Upper lobe of left lung (tissue), 6 donors: ENCODE measurements at regions not wholly inside any gene's neighbourhood (a gene's known extent, or its start where the extent isn't known, plus 50 kb on each side); places are given as distances from the start of the nearest gene placed in this dataset.

Experiments used
- ATAC-seq, 2 donors: fragments of 200-7000 bp; cut with Tn5 transposase; one replicate each; pipeline ENCODE4 v1.9.1; 2022; ENCODE audit warnings: mild to moderate bottlenecking in 2 of 2, moderate library complexity in 2 of 2; ENCODE audit not compliant: low FRiP score in 2 of 2
- DNase-seq, 2 donors: peaks; one replicate each; pipeline ENCODE4 v3.0.0-alpha.2; 2019 to 2020
- H3K27ac ChIP-seq, 4 donors: fragments of 200-600 bp; sonication (generic); one replicate each; pipeline ENCODE4 v1.5.1; 2016 to 2019
- H3K27me3 ChIP-seq, 4 donors: fragments of 200-600 bp; sonication (generic); one replicate each; pipeline ENCODE4 v1.5.1; 2017 to 2019
- H3K36me3 ChIP-seq, 4 donors: fragments of 200-600 bp; sonication (generic); one replicate each; pipeline ENCODE4 v1.5.1; 2016 to 2019
- H3K4me1 ChIP-seq, 4 donors: fragments of 200-600 bp; sonication (generic); one replicate each; pipeline ENCODE4 v1.5.1; 2018 to 2019
- H3K4me3 ChIP-seq, 4 donors: fragments of 200-600 bp; sonication (generic); one replicate each; pipeline ENCODE4 v1.5.1; 2017 to 2019; ENCODE audit warnings: mild to moderate bottlenecking in 2 of 4, moderate library complexity in 1 of 4
- H3K9me3 ChIP-seq, 4 donors: fragments of 200-600 bp; sonication (generic); one replicate each; pipeline ENCODE4 v1.5.1; 2018 to 2019
- EP300 ChIP-seq, 4 donors: sonication (generic); formaldehyde crosslinking; IDR thresholded peaks; one replicate each; pipeline ENCODE4 v1.5.1; 2017; ENCODE audit warnings: antibody characterized with exemption in 4 of 4, control low read depth in 2 of 4
- POLR2A ChIP-seq, 4 donors: fragments of 450-650 bp; IDR thresholded peaks; one replicate each; pipeline ENCODE4 v1.5.1; 2016 to 2017; ENCODE audit warnings: antibody characterized with exemption in 4 of 4, mild to moderate bottlenecking in 2 of 4
- POLR2AphosphoS5 ChIP-seq, 2 donors: sonication (generic); formaldehyde crosslinking; IDR thresholded peaks; one replicate each; pipeline ENCODE4 v1.5.1; 2017; ENCODE audit warnings: antibody characterized with exemption in 2 of 2
- WGBS, 2 donors: methylation state at CpG; one replicate each; pipeline ENCODE4 v1.1.5; 2017 to 2018; 5-methylcytosine and 5-hydroxymethylcytosine counted together
- TF ChIP-seq, protein P1 (sequence below), 6 experiments: fragments of 450-650 bp in 4 of 6; fragments of 200-600 bp in 2 of 6; sonication (generic) in 2 of 6; IDR thresholded peaks; one replicate each; pipeline ENCODE4 v1.5.1; 2016 to 2019; ENCODE audit warnings: antibody characterized with exemption in 6 of 6
- donor health status: DM: no; HTN: no; CAD: no; lungs with moderate emphysema.
- donor health status: DM: no; HTN: yes; CAD: no; lungs with severe emphysema.

DNA sequence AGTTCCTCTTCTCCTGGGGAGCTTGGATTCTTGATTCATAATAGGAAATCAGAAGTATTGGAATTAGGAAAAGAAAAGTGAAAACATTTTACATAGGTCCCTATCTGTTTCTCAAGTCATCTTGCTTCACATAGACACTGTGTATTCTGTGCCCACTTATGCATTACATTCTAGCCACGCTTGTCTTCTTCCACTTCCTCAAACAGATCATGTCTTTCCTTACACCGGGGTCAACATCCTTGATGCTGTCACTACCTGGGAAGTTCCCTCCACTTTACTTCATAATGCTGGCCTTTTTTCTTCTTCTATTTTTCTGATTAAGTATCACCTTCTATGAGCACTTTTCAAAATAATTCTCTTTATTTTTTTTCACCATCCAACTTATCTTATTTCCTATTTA lies 606.4 kb upstream of the CDH8 start:
- ATAC-seq (no peak), DNase-seq (no peak)
- no peak overlapping the region for H3K4me3 ChIP-seq
- H3K9me3 ChIP-seq = peaks cover 0 to 15% (median 5%) of the 10 kb centered on the region in 4 donors
- WGBS, 2 donors = 54 to 56% methylated on average over 2 of the region's 2 CpGs
- TF ChIP-seq POLR2A (IDR thresholded peaks at IDR 0.05) (no peak), POLR2AphosphoS5 (IDR thresholded peaks at IDR 0.05) (no peak), EP300 (IDR thresholded peaks at IDR 0.05) (no peak)
- TF ChIP-seq, protein P1, sequence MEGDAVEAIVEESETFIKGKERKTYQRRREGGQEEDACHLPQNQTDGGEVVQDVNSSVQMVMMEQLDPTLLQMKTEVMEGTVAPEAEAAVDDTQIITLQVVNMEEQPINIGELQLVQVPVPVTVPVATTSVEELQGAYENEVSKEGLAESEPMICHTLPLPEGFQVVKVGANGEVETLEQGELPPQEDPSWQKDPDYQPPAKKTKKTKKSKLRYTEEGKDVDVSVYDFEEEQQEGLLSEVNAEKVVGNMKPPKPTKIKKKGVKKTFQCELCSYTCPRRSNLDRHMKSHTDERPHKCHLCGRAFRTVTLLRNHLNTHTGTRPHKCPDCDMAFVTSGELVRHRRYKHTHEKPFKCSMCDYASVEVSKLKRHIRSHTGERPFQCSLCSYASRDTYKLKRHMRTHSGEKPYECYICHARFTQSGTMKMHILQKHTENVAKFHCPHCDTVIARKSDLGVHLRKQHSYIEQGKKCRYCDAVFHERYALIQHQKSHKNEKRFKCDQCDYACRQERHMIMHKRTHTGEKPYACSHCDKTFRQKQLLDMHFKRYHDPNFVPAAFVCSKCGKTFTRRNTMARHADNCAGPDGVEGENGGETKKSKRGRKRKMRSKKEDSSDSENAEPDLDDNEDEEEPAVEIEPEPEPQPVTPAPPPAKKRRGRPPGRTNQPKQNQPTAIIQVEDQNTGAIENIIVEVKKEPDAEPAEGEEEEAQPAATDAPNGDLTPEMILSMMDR (IDR thresholded peaks at IDR 0.05) = no peak
- H3K27me3 ChIP-seq = no peaks in the 10 kb centered on the region
- no peak overlapping the region for H3K27ac ChIP-seq
- H3K36me3 ChIP-seq = no peaks in the 10 kb centered on the region
- no peaks in the 10 kb centered on the region for H3K4me1 ChIP-seq

DNA sequence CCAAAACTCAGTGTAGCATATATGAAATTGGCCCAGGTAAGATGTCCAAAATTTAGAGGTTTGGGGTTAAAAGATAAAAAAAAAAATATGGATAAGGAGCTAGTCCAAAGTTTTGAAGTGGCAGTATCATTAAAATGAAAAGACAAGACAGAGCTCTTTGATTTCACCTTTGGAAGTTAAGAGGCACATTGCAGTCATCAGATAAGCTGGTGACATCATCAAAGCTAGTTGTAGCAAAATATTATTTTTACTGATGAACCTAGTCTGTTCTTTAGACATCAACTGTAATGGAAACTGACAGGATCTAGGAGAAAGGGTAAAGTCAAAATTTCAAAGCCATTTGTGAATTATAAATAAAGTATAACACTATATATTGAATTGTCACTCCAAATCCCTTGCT lies 603.7 kb upstream of the CDH8 start:
- DNase-seq (no peak), ATAC-seq (no peak)
- no peak for TF ChIP-seq POLR2A (IDR thresholded peaks at IDR 0.05)
- TF ChIP-seq, protein P1 (IDR thresholded peaks at IDR 0.05) = no peak
- H3K9me3 ChIP-seq = no peaks in the 10 kb centered on the region
- H3K4me3 ChIP-seq = no peak overlapping the region
- no peaks in the 10 kb centered on the region for H3K4me1 ChIP-seq
- H3K36me3 ChIP-seq = no peaks in the 10 kb centered on the region
- no peaks in the 10 kb centered on the region for H3K27me3 ChIP-seq
- H3K27ac ChIP-seq = no peak overlapping the region

DNA sequence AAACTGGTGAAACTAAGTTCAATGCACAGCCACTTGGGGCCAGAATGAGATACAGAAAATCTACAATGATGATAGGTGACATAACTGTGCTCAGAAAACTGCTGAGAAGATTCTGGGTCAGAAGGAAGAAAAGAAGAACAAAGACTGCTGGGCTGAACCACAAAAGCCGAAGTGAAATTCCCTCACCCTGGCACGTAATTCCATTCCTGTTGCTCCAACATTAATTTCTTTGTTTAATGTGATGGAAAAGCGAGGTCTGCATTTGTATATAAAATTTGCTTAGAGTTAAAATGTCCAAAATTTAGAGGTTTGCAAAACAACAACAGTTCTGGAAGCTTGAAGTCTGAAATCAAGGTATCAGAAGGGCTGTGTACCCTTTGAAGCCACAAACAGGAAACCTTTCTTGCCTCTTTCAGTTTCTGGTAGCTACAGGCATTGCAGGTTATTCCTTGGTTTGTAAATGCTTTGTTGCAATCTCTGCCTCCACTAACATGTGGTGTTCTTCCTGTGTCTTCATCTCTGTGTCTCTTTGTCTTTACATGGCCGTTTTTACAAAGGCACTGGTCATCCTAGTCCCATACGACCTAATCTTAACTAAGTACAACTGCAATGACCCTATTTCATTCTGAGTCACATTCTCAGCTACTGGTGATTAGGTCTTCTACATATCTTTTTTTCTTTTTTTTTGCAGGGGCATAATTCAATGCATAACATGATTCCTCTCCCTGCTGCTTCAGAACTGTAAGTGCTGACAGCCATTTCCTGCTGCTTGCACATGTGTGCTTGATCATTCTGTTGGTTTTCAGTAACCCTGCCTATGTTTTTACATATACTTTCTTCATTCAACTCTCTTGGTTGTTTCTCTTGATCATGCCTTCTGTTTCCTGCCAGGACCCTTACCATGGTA lies 603.0 kb upstream of the CDH8 start:
- Histone ChIP-seq H3K36me3 (no peaks in the 10 kb centered on the region), H3K9me3 (no peaks in the 10 kb centered on the region), H3K4me3 (no peak overlapping the region), H3K27ac (no peak overlapping the region), H3K27me3 (no peaks in the 10 kb centered on the region), H3K4me1 (no peaks in the 10 kb centered on the region)
- TF ChIP-seq EP300 (IDR thresholded peaks at IDR 0.05) (no peak), POLR2AphosphoS5 (IDR thresholded peaks at IDR 0.05) (no peak), POLR2A (IDR thresholded peaks at IDR 0.05) (no peak)
- TF ChIP-seq, protein P1 (IDR thresholded peaks at IDR 0.05) = no peak
- 52 to 76% methylated on average over 5 of the region's 5 CpGs for WGBS, 2 donors
- DNase-seq (no peak), ATAC-seq (no peak)

DNA sequence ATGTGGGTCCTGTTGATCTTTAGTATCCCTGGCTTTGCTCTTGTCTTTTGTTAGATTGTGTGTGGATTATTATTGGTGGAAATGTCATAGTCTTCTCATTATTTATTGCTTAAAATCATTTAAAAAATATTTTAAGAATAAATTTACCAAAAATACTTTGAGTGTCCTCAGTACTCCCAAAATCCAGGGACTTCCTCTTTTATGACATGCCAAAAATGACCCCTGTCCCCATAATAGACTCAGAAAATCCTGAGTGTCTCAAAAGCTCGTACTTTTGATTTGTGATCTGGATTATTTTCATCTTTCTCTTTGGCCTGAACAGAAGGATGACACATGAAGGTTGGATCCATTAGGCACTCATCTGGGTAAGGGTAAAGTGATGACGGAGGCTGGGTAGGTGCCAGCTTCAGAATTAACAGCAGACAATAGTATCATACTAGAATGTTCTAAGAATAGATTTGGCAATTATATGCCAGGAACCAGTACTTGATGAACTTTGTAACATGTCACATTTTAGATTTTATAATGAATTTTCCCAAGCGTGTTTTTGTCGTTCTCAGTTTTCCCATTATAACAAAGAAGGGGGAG lies 602.2 kb upstream of the CDH8 start:
- Histone ChIP-seq H3K4me3 (no peak overlapping the region), H3K9me3 (no peaks in the 10 kb centered on the region), H3K27me3 (no peaks in the 10 kb centered on the region), H3K4me1 (no peaks in the 10 kb centered on the region), H3K36me3 (no peaks in the 10 kb centered on the region), H3K27ac (no peak overlapping the region)
- no peak for DNase-seq
- ATAC-seq = no peak
- WGBS, 2 donors = 48 to 56% methylated on average over 4 of the region's 4 CpGs
- no peak for TF ChIP-seq POLR2A (IDR thresholded peaks at IDR 0.05)
- TF ChIP-seq POLR2AphosphoS5 (IDR thresholded peaks at IDR 0.05) = no peak
- TF ChIP-seq, protein P1 (IDR thresholded peaks at IDR 0.05) = no peak
- TF ChIP-seq EP300 (IDR thresholded peaks at IDR 0.05) = no peak
